Naive B cell (primary cell): ENCODE measurements at regions not wholly inside any gene's neighbourhood (a gene's known extent, or its start where the extent isn't known, plus 50 kb on each side); places are given as distances from the start of the nearest gene placed in this dataset.

Experiments used
- ATAC-seq, 2 donors: fragments of 150-1000 bp; cut with Tn5 transposase; 2 replicates each; pipeline ENCODE4 v1.10.0; 2021; ENCODE audit warnings: low read depth in 2 of 2, mild to moderate bottlenecking in 2 of 2, moderate library complexity in 2 of 2
- DNase-seq: peaks from one replicate; pipeline ENCODE4 v3.0.0; 2022
- H3K27ac Mint-ChIP-seq, 6 donors: one replicate each; pipeline ENCODE4 v1.8.0; 2020 to 2022; ENCODE audit warnings: mild to moderate bottlenecking in 6 of 6, mixed read lengths in 6 of 6, moderate library complexity in 5 of 6, inconsistent platforms in 2 of 6
- H3K27me3 Mint-ChIP-seq, 3 donors: one replicate each; pipeline ENCODE4 v1.8.0; 2021 to 2022; ENCODE audit warnings: mixed read lengths in 3 of 3, mild to moderate bottlenecking in 1 of 3
- H3K36me3 Mint-ChIP-seq, 2 donors: one replicate each; pipeline ENCODE4 v1.8.0; 2020 to 2022; ENCODE audit warnings: mixed read lengths in 2 of 2, inconsistent platforms in 1 of 2, mild to moderate bottlenecking in 1 of 2
- H3K4me1 Mint-ChIP-seq, 3 donors: one replicate each; pipeline ENCODE4 v1.8.0; 2020 to 2022; ENCODE audit warnings: mixed read lengths in 3 of 3, inconsistent platforms in 1 of 3, mild to moderate bottlenecking in 1 of 3, moderate library complexity in 1 of 3
- H3K4me3 Mint-ChIP-seq, 8 donors: one replicate each; pipeline ENCODE4 v1.8.0; 2020 to 2022; ENCODE audit warnings: mild to moderate bottlenecking in 8 of 8, mixed read lengths in 8 of 8, moderate library complexity in 8 of 8, inconsistent platforms in 2 of 8
- H3K9me3 Mint-ChIP-seq, 7 donors: one replicate each; pipeline ENCODE4 v1.8.0; 2020 to 2022; ENCODE audit warnings: mixed read lengths in 7 of 7, mild to moderate bottlenecking in 5 of 7, inconsistent platforms in 2 of 7, moderate library complexity in 1 of 7

DNA sequence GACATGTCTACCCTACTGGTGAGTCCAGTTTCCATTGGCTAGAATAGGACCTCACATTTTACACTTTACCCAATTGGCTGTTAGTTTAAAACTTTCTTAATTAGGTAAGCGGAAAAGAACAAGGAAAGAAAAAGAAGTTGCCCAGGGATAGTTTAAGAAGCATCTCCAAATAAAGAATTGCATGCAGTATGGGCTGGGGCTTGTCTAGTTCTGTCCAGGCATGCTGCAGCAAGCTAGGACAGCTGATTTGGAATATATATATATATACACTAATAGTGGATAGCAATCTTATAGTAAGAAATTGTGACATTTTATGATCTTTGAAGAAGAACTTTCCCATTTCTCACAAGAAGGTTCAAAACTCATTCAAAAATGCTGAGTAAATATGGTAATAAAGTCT, 90.0 kb upstream of the ERBB4 start:
- DNase-seq (no peak), ATAC-seq (no peak)
- no peaks in the 10 kb centered on the region for H3K36me3 Mint-ChIP-seq
- H3K4me1 Mint-ChIP-seq = no peaks in the 10 kb centered on the region
- H3K27me3 Mint-ChIP-seq = peaks cover 0 to 5% (median 0%) of the 10 kb centered on the region in 3 donors
- no peak overlapping the region for H3K27ac Mint-ChIP-seq
- peaks cover 0 to 5% (median 2%) of the 10 kb centered on the region in 7 donors for H3K9me3 Mint-ChIP-seq
- H3K4me3 Mint-ChIP-seq = no peak overlapping the region

DNA sequence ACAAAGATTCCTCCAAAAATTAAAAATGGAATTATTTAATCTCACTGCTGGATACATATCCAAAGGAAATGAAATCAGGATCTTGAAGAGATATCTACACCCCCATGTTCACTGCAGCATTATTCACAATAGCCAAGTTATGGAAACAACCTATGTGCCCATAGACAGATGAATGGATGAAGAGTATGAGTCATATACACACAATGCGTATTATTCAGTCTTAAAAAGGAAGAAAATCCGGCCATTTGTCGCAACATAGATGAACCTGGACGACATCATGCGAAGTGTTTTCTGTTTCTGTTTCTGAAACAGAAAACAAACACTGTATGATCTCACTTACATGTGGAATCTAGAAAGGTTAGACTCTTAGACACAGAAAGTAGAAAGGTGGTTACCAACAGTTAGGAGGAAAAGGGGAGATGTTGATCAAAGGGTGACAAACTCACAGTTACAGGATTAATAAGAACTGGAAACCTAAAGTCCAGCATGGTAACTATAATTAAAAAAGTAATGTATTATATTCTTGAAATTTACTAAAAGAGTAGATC, 87.8 kb upstream of the ERBB4 start:
- H3K27ac Mint-ChIP-seq = no peak overlapping the region
- no peak overlapping the region for H3K4me3 Mint-ChIP-seq
- H3K9me3 Mint-ChIP-seq = peaks cover 1 to 8% (median 4%) of the 10 kb centered on the region in 7 donors

DNA sequence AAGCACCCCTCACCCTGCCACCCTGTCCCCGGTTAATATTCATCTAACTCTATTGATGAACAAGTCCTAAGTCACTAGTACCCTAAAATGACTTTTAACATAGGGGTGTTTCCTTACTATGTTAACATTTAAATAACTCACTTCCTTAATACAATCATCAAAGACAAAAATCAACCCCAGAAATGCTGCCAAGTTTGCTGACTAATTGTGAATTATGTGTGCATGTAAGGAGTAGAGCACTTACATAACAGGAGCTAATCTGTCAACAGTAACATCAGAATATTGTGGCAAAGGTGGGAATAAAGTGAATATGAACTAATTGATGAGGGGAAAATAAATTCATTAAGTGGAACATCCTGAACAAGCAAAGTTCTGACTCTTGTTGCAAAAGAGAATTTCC, 81.4 kb upstream of the ERBB4 start:
- Mint-ChIP-seq H3K9me3 (peaks cover 0 to 12% (median 4%) of the 10 kb centered on the region in 7 donors), H3K4me1 (no peaks in the 10 kb centered on the region), H3K4me3 (no peak overlapping the region), H3K27ac (no peak overlapping the region), H3K27me3 (peaks cover 0 to 13% (median 0%) of the 10 kb centered on the region in 3 donors), H3K36me3 (no peaks in the 10 kb centered on the region)
- ATAC-seq (no peak), DNase-seq (no peak)

More for the DNA sequence above, 87.8 kb upstream of the ERBB4 start:
- H3K36me3 Mint-ChIP-seq = no peaks in the 10 kb centered on the region
- H3K4me1 Mint-ChIP-seq = no peaks in the 10 kb centered on the region
- no peak for DNase-seq
- H3K27me3 Mint-ChIP-seq = peaks cover 0 to 9% (median 0%) of the 10 kb centered on the region in 3 donors
- no peak for ATAC-seq

DNA sequence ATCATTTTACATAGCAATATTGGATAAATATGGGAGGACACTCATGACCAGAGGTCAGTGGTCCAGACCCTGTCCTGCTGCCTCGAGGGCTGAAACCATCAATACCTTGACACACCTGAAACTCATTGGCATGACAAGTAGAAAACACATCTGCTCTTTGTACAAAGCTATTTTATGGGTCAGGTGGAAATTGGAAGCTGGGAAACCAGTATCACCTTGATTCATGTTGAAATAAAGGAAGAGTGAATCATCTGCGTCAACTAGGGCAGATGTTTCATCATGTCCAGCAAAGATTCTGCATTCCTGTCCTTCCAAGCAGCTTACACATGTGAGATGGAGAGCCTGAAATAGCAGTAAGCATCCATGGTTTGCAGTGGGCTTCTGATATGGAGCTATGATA, 80.0 kb upstream of the ERBB4 start:
- no peaks in the 10 kb centered on the region for H3K4me1 Mint-ChIP-seq
- DNase-seq (no peak), ATAC-seq (no peak)
- no peak overlapping the region for H3K27ac Mint-ChIP-seq
- no peaks in the 10 kb centered on the region for H3K36me3 Mint-ChIP-seq
- peaks cover 0 to 13% (median 0%) of the 10 kb centered on the region in 3 donors for H3K27me3 Mint-ChIP-seq
- peaks cover 0 to 12% (median 4%) of the 10 kb centered on the region in 7 donors for H3K9me3 Mint-ChIP-seq
- H3K4me3 Mint-ChIP-seq = no peak overlapping the region

DNA sequence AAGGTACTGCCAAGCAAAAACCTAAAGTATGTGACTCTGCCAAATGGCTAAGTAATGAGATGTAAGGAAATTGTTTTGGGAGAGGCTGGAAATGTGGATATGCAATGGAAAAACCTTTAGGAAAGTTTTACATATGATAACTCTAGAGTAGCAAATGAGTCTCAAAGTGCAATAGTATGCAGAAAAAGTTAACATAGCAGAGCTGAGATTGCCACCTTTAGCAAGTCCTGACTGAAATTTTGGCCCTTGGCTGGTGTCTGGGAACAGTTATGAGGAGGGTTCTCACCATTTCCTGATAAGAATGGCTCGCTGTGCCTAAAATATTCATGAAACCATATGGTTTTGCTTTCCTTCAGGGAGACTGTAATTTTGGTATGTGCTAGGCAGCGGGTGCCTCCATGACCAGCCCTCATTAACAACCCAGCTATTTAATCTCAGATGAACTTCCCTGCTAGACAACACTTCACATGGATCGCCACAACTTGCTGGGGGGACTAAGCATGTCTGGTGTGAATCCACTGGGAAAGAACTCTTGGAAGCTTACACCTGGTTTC, 72.3 kb upstream of the ERBB4 start:
- ATAC-seq (no peak), DNase-seq (no peak)
- Mint-ChIP-seq H3K4me1 (no peaks in the 10 kb centered on the region), H3K4me3 (no peak overlapping the region), H3K27me3 (peaks cover 0 to 9% (median 5%) of the 10 kb centered on the region in 3 donors), H3K36me3 (no peaks in the 10 kb centered on the region), H3K27ac (no peak overlapping the region), H3K9me3 (peaks cover 0 to 3% (median 0%) of the 10 kb centered on the region in 7 donors)

DNA sequence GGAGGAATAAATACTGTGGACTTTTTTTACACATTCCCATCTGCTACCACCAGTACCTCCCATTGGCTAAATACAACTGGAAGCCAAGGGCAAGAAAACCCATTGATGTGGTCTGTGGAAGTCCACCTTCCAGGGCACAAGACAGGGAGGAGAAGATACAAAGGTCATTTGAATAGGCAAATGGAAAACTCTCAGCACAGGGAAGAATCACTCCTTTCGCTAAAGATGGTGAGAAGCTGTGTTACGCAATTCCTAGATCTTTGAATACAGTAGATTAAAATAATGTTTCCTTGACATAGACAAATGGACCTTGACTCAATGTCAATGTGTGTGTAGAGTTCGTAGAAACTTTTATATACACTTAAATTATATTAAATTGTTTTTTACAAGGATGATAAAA, 70.9 kb upstream of the ERBB4 start:
- Mint-ChIP-seq H3K27me3 (peaks cover 0 to 9% (median 5%) of the 10 kb centered on the region in 3 donors), H3K27ac (no peak overlapping the region), H3K4me3 (no peak overlapping the region), H3K36me3 (no peaks in the 10 kb centered on the region), H3K4me1 (no peaks in the 10 kb centered on the region), H3K9me3 (peaks cover 0 to 3% (median 0%) of the 10 kb centered on the region in 7 donors)
- ATAC-seq = no peak
- no peak for DNase-seq

DNA sequence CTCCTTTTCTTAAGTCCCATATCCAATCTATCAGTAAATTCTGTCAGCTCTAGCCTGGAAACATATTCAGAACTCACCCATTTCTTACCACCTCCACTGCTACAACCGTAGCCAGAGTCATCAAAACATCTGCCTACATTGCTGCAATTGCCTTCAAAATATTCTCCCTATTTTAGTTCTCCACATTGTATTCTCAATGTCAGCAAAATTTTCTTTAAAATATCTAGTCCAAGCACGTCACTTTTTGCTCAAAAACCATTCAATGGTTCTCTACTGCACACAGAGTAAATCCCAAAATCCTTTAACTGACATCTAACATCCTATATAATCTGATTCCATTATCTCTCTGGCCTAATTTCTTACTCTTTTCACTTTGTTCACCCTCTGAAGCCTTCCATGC, 68.5 kb upstream of the ERBB4 start:
- Mint-ChIP-seq H3K36me3 (no peaks in the 10 kb centered on the region), H3K27me3 (peaks cover 0 to 9% (median 0%) of the 10 kb centered on the region in 3 donors), H3K9me3 (no peaks in the 10 kb centered on the region), H3K27ac (no peak overlapping the region), H3K4me1 (no peaks in the 10 kb centered on the region), H3K4me3 (no peak overlapping the region)
- no peak for ATAC-seq
- DNase-seq = no peak

DNA sequence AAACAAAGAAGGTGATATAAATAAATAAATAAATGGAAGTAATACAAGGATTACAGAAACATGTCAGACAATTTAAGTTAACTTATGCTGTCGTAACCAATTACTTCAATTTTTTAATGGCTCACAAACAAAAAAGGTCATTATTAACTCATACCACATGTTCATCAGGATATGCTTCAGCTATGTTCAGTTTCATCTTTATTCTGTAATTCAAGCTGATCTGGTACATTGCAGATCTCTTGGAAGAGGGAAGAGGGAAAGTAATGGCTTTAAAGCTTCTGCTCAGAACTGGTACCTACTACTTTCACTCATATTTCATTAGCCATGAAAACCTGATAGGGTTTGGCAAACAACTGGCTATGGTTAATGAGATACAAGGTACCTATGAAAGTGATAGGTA, 67.6 kb upstream of the ERBB4 start:
- H3K9me3 Mint-ChIP-seq = no peaks in the 10 kb centered on the region
- H3K27ac Mint-ChIP-seq = peak overlapping the region in 1 of 6 donors; percentile 22
- no peak overlapping the region for H3K4me3 Mint-ChIP-seq
- ATAC-seq (no peak), DNase-seq (no peak)
- H3K4me1 Mint-ChIP-seq = no peaks in the 10 kb centered on the region
- no peaks in the 10 kb centered on the region for H3K36me3 Mint-ChIP-seq
- H3K27me3 Mint-ChIP-seq = peaks cover 0 to 9% (median 0%) of the 10 kb centered on the region in 3 donors

DNA sequence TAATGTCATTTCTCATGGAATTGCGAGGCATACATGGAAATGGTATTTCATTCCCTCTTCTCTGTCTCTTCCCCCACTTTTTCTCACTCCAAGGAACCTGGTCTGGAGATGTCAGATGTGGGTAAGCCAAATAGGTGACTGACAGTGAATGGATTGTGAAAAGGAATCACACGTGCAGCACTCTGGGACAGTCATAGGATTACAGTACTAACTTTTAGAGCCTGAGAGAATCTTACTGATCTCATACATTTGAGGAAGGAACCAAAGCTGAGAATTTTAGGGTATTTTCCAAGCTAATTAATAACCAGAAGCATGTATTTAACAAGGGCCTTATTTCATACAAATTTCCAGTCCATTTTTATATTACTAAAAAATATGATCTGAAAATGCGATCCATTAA, 58.1 kb upstream of the ERBB4 start:
- Mint-ChIP-seq H3K27me3 (no peaks in the 10 kb centered on the region), H3K4me3 (no peak overlapping the region), H3K4me1 (no peaks in the 10 kb centered on the region), H3K27ac (no peak overlapping the region), H3K9me3 (peaks cover 0 to 2% (median 0%) of the 10 kb centered on the region in 7 donors), H3K36me3 (no peaks in the 10 kb centered on the region)
- no peak for DNase-seq
- ATAC-seq = no peak

DNA sequence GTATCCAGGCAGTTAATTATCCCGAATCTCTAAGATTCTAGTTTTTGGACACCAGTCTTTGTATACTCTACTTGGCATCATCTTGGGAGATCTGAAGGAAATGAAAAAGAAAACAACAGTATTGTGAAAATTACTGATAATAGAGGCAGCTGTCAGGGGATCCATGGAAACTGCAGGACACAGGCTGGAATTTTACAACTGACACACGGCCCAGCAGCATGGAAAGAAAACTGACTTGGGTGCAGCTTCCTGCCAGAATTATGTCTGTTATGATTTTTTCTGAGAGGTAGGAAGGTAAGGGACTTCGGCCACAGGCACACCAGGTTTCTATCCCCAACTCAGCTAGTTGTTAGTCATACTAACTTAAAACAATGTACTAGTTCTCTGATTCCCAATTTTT, 57.7 kb upstream of the ERBB4 start:
- DNase-seq (no peak), ATAC-seq (no peak)
- no peaks in the 10 kb centered on the region for H3K36me3 Mint-ChIP-seq
- no peaks in the 10 kb centered on the region for H3K27me3 Mint-ChIP-seq
- no peak overlapping the region for H3K27ac Mint-ChIP-seq
- H3K9me3 Mint-ChIP-seq = peaks cover 0 to 2% (median 0%) of the 10 kb centered on the region in 7 donors
- H3K4me1 Mint-ChIP-seq = no peaks in the 10 kb centered on the region
- H3K4me3 Mint-ChIP-seq = no peak overlapping the region

DNA sequence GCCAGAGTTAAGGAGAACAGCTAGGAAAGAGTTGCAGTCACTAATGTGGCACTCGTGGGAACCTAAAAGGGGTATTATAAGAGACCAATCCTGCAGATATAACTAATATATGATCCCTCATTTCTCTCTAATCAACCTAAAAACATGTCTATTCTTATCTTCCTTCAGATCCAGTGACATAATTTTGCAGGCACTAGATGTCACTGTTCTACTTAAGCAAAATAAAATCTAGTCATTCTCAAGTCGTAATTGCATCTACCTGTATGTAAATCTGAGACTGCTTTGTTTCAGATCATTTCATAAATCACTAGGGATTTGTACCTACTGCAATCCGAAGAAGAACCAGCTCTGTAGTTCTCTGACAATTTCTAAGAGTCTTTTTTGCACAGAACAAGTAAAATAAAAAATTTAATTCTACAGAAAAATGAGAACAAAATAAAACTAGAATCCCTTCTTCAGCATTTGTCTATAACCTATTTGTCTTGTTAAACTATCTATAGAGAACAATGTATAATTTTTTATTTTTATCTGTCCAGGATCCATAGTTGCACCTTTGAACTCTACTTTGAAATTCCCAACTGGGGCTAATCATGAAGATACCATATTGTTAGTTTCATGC, 56.5 kb upstream of the ERBB4 start:
- Mint-ChIP-seq H3K27me3 (peaks cover 0 to 8% (median 2%) of the 10 kb centered on the region in 3 donors), H3K36me3 (no peaks in the 10 kb centered on the region), H3K9me3 (peaks cover 0 to 2% (median 0%) of the 10 kb centered on the region in 7 donors), H3K27ac (no peak overlapping the region), H3K4me3 (no peak overlapping the region), H3K4me1 (no peaks in the 10 kb centered on the region)
- DNase-seq (no peak), ATAC-seq (no peak)

DNA sequence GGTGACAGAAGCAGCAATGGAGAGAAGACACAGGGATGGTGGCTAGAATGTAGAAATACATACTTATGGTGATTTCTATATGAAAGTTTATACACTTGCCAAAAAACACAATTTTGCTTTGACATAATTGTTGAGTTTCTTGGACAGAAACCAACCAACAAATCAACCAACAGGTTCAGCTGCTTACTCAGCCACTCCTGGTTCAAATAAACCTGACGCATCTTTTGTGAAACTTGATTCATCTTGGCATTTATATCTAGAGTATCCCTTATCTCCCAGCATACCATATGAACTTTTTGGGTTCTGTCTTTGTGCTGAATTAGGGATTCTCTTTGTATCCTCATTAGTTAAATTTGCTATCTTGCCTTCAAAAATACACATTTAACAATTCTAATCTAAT, 54.1 kb upstream of the ERBB4 start:
- Mint-ChIP-seq H3K27ac (peak overlapping the region in 1 of 6 donors; percentile 82), H3K4me3 (no peak overlapping the region), H3K27me3 (peaks cover 0 to 8% (median 5%) of the 10 kb centered on the region in 3 donors), H3K9me3 (peaks cover 0 to 2% (median 0%) of the 10 kb centered on the region in 7 donors), H3K36me3 (no peaks in the 10 kb centered on the region), H3K4me1 (no peaks in the 10 kb centered on the region)
- ATAC-seq (no peak), DNase-seq (no peak)
